Gastroesophageal sphincter (tissue), 3 donors: ENCODE measurements at regions not wholly inside any gene's neighbourhood (a gene's known extent, or its start where the extent isn't known, plus 50 kb on each side); places are given as distances from the start of the nearest gene placed in this dataset.

ENCODE experiments used
- EP300 ChIP-seq: sonication (generic); formaldehyde crosslinking; IDR thresholded peaks from one replicate; pipeline ENCODE4 v1.6.1; 2017; ENCODE audit warnings: antibody characterized with exemption, mild to moderate bottlenecking
- POLR2A ChIP-seq, 2 donors: fragments of 450-650 bp; IDR thresholded peaks; one replicate each; pipeline ENCODE4 v1.6.1; 2017; ENCODE audit warnings: antibody characterized with exemption in 2 of 2, mild to moderate bottlenecking in 2 of 2, moderate library complexity in 1 of 2
- TF ChIP-seq, protein P1 (sequence below), 4 experiments: fragments of 200-600 bp in 2 of 4; fragments of 450-650 bp in 2 of 4; sonication (generic) in 1 of 4; IDR thresholded peaks; one replicate each; pipeline ENCODE4 v1.5.1; 2017 to 2019; ENCODE audit warnings: antibody characterized with exemption in 4 of 4, mild to moderate bottlenecking in 2 of 4, moderate library complexity in 2 of 4

DNA sequence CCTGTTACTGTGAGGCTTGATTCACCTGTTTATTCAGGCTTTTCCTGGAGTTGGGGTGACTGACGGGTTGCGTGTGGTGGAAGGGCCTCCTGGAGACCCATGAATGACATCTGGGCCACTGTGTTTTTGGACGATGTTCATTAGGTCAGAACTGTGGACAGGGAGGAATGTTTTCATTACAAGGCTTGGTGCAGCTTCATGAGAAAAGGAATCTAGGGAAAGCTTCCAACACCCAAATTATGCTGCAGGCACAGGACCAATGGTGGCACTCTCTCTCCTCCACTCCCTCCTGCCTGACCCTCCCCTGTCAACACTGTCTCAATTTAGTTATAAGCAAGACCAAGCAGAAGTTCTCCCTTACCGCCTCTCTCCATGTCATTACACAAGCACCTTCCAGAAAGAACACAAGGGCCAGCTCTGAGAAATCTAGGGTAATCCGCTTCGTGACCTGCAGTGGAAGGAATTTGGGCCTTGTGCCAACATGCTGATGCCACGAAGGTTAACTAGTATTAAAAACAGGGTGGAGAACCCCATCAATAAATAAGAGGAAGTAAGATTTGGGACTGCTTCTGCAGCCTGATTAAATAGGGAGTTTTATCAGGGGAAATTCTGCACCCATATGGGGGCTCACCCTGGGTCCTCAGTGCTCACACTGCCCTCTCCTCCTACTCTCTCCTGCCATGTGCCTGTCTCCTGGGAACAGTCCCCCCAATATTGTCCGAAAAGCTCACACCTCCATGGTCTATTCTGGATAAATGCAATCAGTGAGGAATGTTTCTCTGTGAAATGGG lies 200.3 kb downstream of the KTN1 start:
- TF ChIP-seq POLR2A (IDR thresholded peaks at IDR 0.05) (no peak), EP300 (no peak)
- TF ChIP-seq, protein P1, sequence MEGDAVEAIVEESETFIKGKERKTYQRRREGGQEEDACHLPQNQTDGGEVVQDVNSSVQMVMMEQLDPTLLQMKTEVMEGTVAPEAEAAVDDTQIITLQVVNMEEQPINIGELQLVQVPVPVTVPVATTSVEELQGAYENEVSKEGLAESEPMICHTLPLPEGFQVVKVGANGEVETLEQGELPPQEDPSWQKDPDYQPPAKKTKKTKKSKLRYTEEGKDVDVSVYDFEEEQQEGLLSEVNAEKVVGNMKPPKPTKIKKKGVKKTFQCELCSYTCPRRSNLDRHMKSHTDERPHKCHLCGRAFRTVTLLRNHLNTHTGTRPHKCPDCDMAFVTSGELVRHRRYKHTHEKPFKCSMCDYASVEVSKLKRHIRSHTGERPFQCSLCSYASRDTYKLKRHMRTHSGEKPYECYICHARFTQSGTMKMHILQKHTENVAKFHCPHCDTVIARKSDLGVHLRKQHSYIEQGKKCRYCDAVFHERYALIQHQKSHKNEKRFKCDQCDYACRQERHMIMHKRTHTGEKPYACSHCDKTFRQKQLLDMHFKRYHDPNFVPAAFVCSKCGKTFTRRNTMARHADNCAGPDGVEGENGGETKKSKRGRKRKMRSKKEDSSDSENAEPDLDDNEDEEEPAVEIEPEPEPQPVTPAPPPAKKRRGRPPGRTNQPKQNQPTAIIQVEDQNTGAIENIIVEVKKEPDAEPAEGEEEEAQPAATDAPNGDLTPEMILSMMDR (IDR thresholded peaks at IDR 0.05) = no peak
